Keratinocyte (primary cell): ENCODE measurements at regions not wholly inside any gene's neighbourhood (a gene's known extent, or its start where the extent isn't known, plus 50 kb on each side); places are given as distances from the start of the nearest gene placed in this dataset.

Source experiments
- DNase-seq: peaks from one replicate; pipeline ENCODE4 v3.0.0-alpha.2; 2011; ENCODE audit warnings: low read depth, missing footprints, low spot score
- FAIRE-seq: peaks from 2 replicates; lab custom pipeline; 2011; peaks lifted over from hg19 to GRCh38; lab: Jason Lieb, UNC
- H2AFZ ChIP-seq: 2 replicates; pipeline ENCODE4 v1.6.0; 2012; ENCODE audit warnings: low read length, control low read depth, inconsistent platforms; ENCODE audit not compliant: control insufficient read depth
- H3K27ac ChIP-seq: 2 replicates; pipeline ENCODE4 v1.5.1; 2011; ENCODE audit warnings: low read length; ENCODE audit not compliant: control insufficient read depth, insufficient read depth
- H3K27me3 ChIP-seq: 3 replicates; pipeline ENCODE4 v1.6.0; 2011; ENCODE audit warnings: low read length; ENCODE audit not compliant: control insufficient read depth, insufficient read depth; ENCODE audit errors: extremely low read depth
- H3K36me3 ChIP-seq, 2 experiments: 2 replicates in 1 of 2; 3 replicates in 1 of 2; pipeline ENCODE4 v1.5.1; 2011; ENCODE audit warnings: low read length in 2 of 2, mild to moderate bottlenecking in 1 of 2; ENCODE audit not compliant: control insufficient read depth in 2 of 2, insufficient read depth in 2 of 2; ENCODE audit errors: extremely low read depth in 1 of 2
- H3K4me1 ChIP-seq: 3 replicates; pipeline ENCODE4 v1.5.1; 2011; ENCODE audit warnings: low read length; ENCODE audit not compliant: control insufficient read depth, insufficient read depth; ENCODE audit errors: extremely low read depth
- H3K4me2 ChIP-seq: 3 replicates; pipeline ENCODE4 v1.6.0; 2011; ENCODE audit warnings: low read depth, low read length; ENCODE audit not compliant: control insufficient read depth, insufficient read depth; ENCODE audit errors: extremely low read depth
- H3K4me3 ChIP-seq, 3 experiments: fragments of 200-600 bp in 1 of 3; sonication (generic) in 1 of 3; 2 replicates in 2 of 3; 3 replicates in 1 of 3; pipeline ENCODE4 v1.5.1; 2011 to 2016; ENCODE audit warnings: low read length in 3 of 3, mild to moderate bottlenecking in 3 of 3, control low read depth in 2 of 3, inconsistent platforms in 1 of 3, low read depth in 1 of 3, mixed read lengths in 1 of 3, mixed run types in 1 of 3, moderate library complexity in 1 of 3; ENCODE audit not compliant: control insufficient read depth in 2 of 3, insufficient read depth in 2 of 3; ENCODE audit errors: extremely low read depth in 1 of 3
- H3K79me2 ChIP-seq: 2 replicates; pipeline ENCODE4 v1.6.0; 2012; ENCODE audit warnings: low read length; ENCODE audit not compliant: control insufficient read depth, insufficient read depth
- H3K9ac ChIP-seq: 3 replicates; pipeline ENCODE4 v1.6.0; 2011; ENCODE audit warnings: low read length; ENCODE audit not compliant: control insufficient read depth, insufficient read depth; ENCODE audit errors: extremely low read depth
- H3K9me1 ChIP-seq: 3 replicates; pipeline ENCODE4 v1.6.0; 2011; ENCODE audit warnings: low read length; ENCODE audit not compliant: control insufficient read depth, insufficient read depth; ENCODE audit errors: extremely low read depth
- H3K9me3 ChIP-seq: 2 replicates; pipeline ENCODE4 v1.5.1; 2012; ENCODE audit warnings: low read depth, low read length; ENCODE audit not compliant: control insufficient read depth
- H4K20me1 ChIP-seq: 3 replicates; pipeline ENCODE4 v1.6.0; 2011; ENCODE audit warnings: low read length; ENCODE audit not compliant: control insufficient read depth, insufficient read depth; ENCODE audit errors: extremely low read depth
- CTCF ChIP-seq, 3 experiments: IDR thresholded peaks in 1 of 3; conservative IDR thresholded peaks in 1 of 3; optimal IDR thresholded peaks in 1 of 3; 2 replicates in 2 of 3; 3 replicates in 1 of 3; pipeline versions ENCODE3 to v1.5.1; 2011; ENCODE audit warnings: low read length in 3 of 3, mild to moderate bottlenecking in 3 of 3, moderate library complexity in 2 of 3, control low read depth in 1 of 3, inconsistent platforms in 1 of 3; ENCODE audit not compliant: insufficient read depth in 2 of 3; ENCODE audit errors: extremely low read depth in 1 of 3
- EZH2 ChIP-seq: IDR thresholded peaks from one replicate; pipeline ENCODE4 v1.6.1; 2012; ENCODE audit warnings: inconsistent platforms, mild to moderate bottlenecking, low read length, moderate library complexity
- dilution Hi-C: fragments of 300-500 bp; cut with MboI; formaldehyde crosslinking; loops from one replicate; pipeline ENCODE4 v1.7.0; 2020; ENCODE audit warnings: low sequenced_read_pairs; ENCODE audit not compliant: extremely low pct_ligation_motif_present

- dilution Hi-C loops: no loop called here
- H3K9ac ChIP-seq: no peak overlapping the region
- H3K4me3 ChIP-seq: no peak overlapping the region
- H2AFZ ChIP-seq: no peak overlapping the region
- H3K79me2 ChIP-seq: no peaks in the 10 kb centered on the region
- no peaks in the 10 kb centered on the region for H3K9me1 ChIP-seq
- no peaks in the 10 kb centered on the region for H3K27me3 ChIP-seq
- DNase-seq (no peak), FAIRE-seq (no peak)
- no peaks in the 10 kb centered on the region for H3K9me3 ChIP-seq
- no peaks in the 10 kb centered on the region for H3K36me3 ChIP-seq
- H4K20me1 ChIP-seq: no peaks in the 10 kb centered on the region
- no peak overlapping the region for H3K4me2 ChIP-seq
- H3K27ac ChIP-seq: no peak overlapping the region
- no peak for TF ChIP-seq EZH2
- no peak for TF ChIP-seq CTCF (optimal IDR thresholded peaks at IDR 0.05 in 1 of 3, IDR thresholded peaks at IDR 0.05 in 1 of 3, conservative IDR thresholded peaks at IDR 0.05 in 1 of 3; ENCODE audit: extremely low read depth in 1 of 3, insufficient read depth in 2 of 3, low read length in 3 of 3)
- no peaks in the 10 kb centered on the region for H3K4me1 ChIP-seq
These were observed 75.3 kb upstream of the GNAO1 start for GRCh38 chr16:56115817-56116576.

- Histone ChIP-seq H3K4me2 (no peak overlapping the region), H3K27me3 (peaks cover 5% of the 10 kb centered on the region), H3K27ac (no peak overlapping the region), H4K20me1 (no peaks in the 10 kb centered on the region), H3K36me3 (no peaks in the 10 kb centered on the region), H2AFZ (no peak overlapping the region), H3K79me2 (no peaks in the 10 kb centered on the region), H3K9ac (no peak overlapping the region), H3K4me3 (no peak overlapping the region), H3K4me1 (no peaks in the 10 kb centered on the region), H3K9me3 (no peaks in the 10 kb centered on the region), H3K9me1 (no peaks in the 10 kb centered on the region)
- TF ChIP-seq EZH2 (no peak), CTCF (optimal IDR thresholded peaks at IDR 0.05 in 1 of 3, IDR thresholded peaks at IDR 0.05 in 1 of 3, conservative IDR thresholded peaks at IDR 0.05 in 1 of 3; ENCODE audit: extremely low read depth in 1 of 3, insufficient read depth in 2 of 3, low read length in 3 of 3) (no peak)
- FAIRE-seq: no peak
- DNase-seq: no peak
- dilution Hi-C loops: no loop called here
These were observed 78.1 kb upstream of the GNAO1 start for GRCh38 chr16:56113223-56113622.
